Mammary epithelial cell (primary cell): ENCODE measurements at regions not wholly inside any gene's neighbourhood (a gene's known extent, or its start where the extent isn't known, plus 50 kb on each side); places are given as distances from the start of the nearest gene placed in this dataset.

ENCODE experiments used
- CTCF ChIP-seq, 2 donors: IDR thresholded peaks in 1 of 2; conservative IDR thresholded peaks in 1 of 2; 2 replicates each; pipeline ENCODE4 v1.5.1; 2011 to 2012; ENCODE audit warnings: inconsistent platforms in 2 of 2, low read length in 2 of 2, mild to moderate bottlenecking in 2 of 2, control low read depth in 1 of 2, low read depth in 1 of 2; ENCODE audit not compliant: insufficient read depth in 1 of 2; ENCODE audit errors: extremely low read depth in 1 of 2
- EZH2 ChIP-seq: IDR thresholded peaks from 2 replicates; pipeline ENCODE4 v1.6.1; 2012; ENCODE audit warnings: low read length, inconsistent platforms, borderline replicate concordance

DNA sequence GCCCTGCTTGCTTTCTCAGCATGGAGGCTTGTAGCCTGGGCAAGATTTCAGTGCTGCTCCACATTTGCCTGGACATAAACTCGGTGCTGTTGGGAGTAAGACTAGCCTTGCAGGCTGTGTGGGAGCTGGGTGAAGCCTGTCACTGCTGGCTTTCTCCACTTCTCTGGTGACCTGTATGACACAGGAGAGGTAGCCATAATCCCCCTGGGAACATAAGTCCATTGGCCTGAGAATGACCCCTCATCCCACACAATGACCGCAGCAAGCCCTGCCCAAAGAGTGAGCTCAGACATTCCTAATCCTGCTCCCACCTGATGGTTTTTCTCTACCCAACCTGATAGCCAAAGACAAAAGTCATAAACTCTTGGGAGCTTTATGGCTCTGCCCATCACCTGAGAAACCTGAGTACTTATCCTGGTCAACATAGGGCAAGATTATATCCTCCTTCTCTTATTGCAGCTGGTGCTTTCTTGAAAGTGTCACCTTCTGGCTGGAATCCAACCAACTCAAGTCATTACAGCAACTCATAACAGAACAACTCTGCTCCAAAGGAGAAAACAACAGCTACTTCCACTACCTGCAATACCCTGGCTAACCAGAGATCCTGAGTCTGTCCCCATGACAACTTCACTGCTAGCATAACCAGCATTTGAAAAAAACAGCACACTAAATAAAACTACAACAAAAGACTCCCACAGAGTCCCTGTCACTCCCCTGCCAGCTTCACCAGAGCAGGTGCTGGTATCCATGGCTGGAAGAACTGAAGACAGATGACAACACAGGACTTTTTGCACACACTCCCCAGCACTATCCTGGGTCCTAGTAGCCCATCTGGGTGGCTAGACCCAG, 834.4 kb upstream of the DDX18 start:
- TF ChIP-seq CTCF (conservative IDR thresholded peaks at IDR 0.05 in 1 of 2, IDR thresholded peaks at IDR 0.05 in 1 of 2; ENCODE audit: extremely low read depth in 1 of 2, insufficient read depth in 1 of 2, low read depth in 1 of 2, low read length in 2 of 2): no peak
- no peak for TF ChIP-seq EZH2
